OCI-LY1 (cell line): ENCODE measurements at regions not wholly inside any gene's neighbourhood (a gene's known extent, or its start where the extent isn't known, plus 50 kb on each side); places are given as distances from the start of the nearest gene placed in this dataset.

Experiments used
- H2AFZ ChIP-seq: fragments of 200-600 bp; sonication (generic), shearing (Covaris generic); 2 replicates; pipeline ENCODE4 v1.6.0; 2014; ENCODE audit warnings: antibody characterized with exemption, mild to moderate bottlenecking, low read length
- H3F3A ChIP-seq: fragments of 200-600 bp; sonication (generic), shearing (Covaris generic); 2 replicates; pipeline ENCODE4 v1.6.0; 2014; ENCODE audit warnings: mild to moderate bottlenecking, antibody characterized with exemption, low read length, moderate library complexity; ENCODE audit not compliant: insufficient read depth
- H3K27ac ChIP-seq: fragments of 200-600 bp; sonication (generic); 2 replicates; pipeline ENCODE4 v1.5.1; 2014; ENCODE audit warnings: low read length, mixed run types, mild to moderate bottlenecking, low read depth; ENCODE audit not compliant: poor library complexity, severe bottlenecking
- H3K27me3 ChIP-seq: fragments of 200-600 bp; sonication (generic); 2 replicates; pipeline ENCODE4 v1.6.0; 2014; ENCODE audit warnings: antibody characterized with exemption, mild to moderate bottlenecking, low read length, moderate library complexity; ENCODE audit not compliant: insufficient read depth
- H3K36me3 ChIP-seq: fragments of 200-600 bp; sonication (generic); 2 replicates; pipeline ENCODE4 v1.6.1; 2014; ENCODE audit warnings: mild to moderate bottlenecking, antibody characterized with exemption, low read length, moderate library complexity, mixed read lengths; ENCODE audit not compliant: insufficient read depth
- H3K4me1 ChIP-seq: fragments of 200-600 bp; sonication (generic); 2 replicates; pipeline ENCODE4 v1.5.1; 2014; ENCODE audit warnings: mild to moderate bottlenecking, low read length, moderate library complexity; ENCODE audit not compliant: insufficient read depth, severe bottlenecking
- H3K4me2 ChIP-seq: fragments of 200-600 bp; sonication (generic), shearing (Covaris generic); 2 replicates; pipeline ENCODE4 v1.6.1; 2014; ENCODE audit warnings: low read length
- H3K4me3 ChIP-seq: fragments of 200-600 bp; sonication (generic); 2 replicates; pipeline ENCODE4 v1.5.1; 2014; ENCODE audit warnings: low read length, low read depth, mild to moderate bottlenecking, mixed read lengths; ENCODE audit not compliant: poor library complexity, severe bottlenecking
- H3K79me2 ChIP-seq: fragments of 200-600 bp; shearing (Covaris generic); 2 replicates; pipeline ENCODE4 v1.6.1; 2016; ENCODE audit warnings: mixed run types, low read length, mixed read lengths; ENCODE audit not compliant: insufficient read depth
- H3K9ac ChIP-seq: fragments of 200-600 bp; sonication (generic), shearing (Covaris generic); 2 replicates; pipeline ENCODE4 v1.6.1; 2014; ENCODE audit warnings: mild to moderate bottlenecking, low read length, mixed read lengths
- H3K9me2 ChIP-seq: fragments of 200-600 bp; sonication (generic), shearing (Covaris generic); 2 replicates; pipeline ENCODE4 v1.6.1; 2014; ENCODE audit warnings: low read depth, mild to moderate bottlenecking, low read length, mixed read lengths
- H3K9me3 ChIP-seq: fragments of 200-600 bp; shearing (Covaris generic); 2 replicates; pipeline ENCODE4 v1.6.1; 2014; ENCODE audit warnings: low read length, mixed read lengths
- H4K20me1 ChIP-seq: fragments of 200-600 bp; sonication (generic), shearing (Covaris generic); 2 replicates; pipeline ENCODE4 v1.6.0; 2016; ENCODE audit warnings: mild to moderate bottlenecking, low read length; ENCODE audit not compliant: insufficient read depth
- EZH2 ChIP-seq: fragments of 200-600 bp; sonication (generic), shearing (Covaris generic); IDR thresholded peaks from 2 replicates; pipeline ENCODE4 v1.8.0; 2017; ENCODE audit warnings: borderline replicate concordance, mixed run types, mild to moderate bottlenecking, antibody characterized with exemption, low read length, moderate library complexity, mixed read lengths
- TF ChIP-seq, protein P1 (sequence below): fragments of 200-600 bp; sonication (generic), shearing (Covaris generic); IDR thresholded peaks from 2 replicates; pipeline ENCODE4 v1.5.1; 2017; ENCODE audit warnings: mild to moderate bottlenecking, antibody characterized with exemption, low read length, moderate library complexity, mixed read lengths

DNA sequence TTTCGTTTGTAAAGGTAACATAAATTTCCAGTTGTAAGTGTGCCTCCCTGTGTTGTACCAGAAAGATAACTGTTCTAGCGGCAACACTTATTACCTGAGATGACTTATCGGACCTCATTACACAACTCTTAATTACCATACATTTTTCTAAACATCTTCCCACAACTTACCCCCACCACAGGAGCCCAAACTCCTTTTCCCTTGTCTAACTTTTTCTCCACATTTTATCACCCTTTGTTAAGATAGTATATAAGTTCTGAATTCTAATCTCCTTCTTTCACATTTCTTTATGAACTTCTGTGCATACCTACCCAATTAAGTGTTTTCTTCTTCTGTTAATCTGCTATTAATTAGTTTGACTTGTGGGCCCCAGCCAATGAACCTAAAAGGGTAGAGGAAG lies 143.7 kb upstream of the CAMK1G start:
- no peaks in the 10 kb centered on the region for H3K9me2 ChIP-seq
- no peaks in the 10 kb centered on the region for H3F3A ChIP-seq
- no peaks in the 10 kb centered on the region for H3K79me2 ChIP-seq
- no peak overlapping the region for H2AFZ ChIP-seq
- no peak overlapping the region for H3K4me3 ChIP-seq
- no peaks in the 10 kb centered on the region for H3K27me3 ChIP-seq
- no peaks in the 10 kb centered on the region for H3K9me3 ChIP-seq
- no peak overlapping the region for H3K9ac ChIP-seq
- no peak for TF ChIP-seq EZH2
- TF ChIP-seq, protein P1, sequence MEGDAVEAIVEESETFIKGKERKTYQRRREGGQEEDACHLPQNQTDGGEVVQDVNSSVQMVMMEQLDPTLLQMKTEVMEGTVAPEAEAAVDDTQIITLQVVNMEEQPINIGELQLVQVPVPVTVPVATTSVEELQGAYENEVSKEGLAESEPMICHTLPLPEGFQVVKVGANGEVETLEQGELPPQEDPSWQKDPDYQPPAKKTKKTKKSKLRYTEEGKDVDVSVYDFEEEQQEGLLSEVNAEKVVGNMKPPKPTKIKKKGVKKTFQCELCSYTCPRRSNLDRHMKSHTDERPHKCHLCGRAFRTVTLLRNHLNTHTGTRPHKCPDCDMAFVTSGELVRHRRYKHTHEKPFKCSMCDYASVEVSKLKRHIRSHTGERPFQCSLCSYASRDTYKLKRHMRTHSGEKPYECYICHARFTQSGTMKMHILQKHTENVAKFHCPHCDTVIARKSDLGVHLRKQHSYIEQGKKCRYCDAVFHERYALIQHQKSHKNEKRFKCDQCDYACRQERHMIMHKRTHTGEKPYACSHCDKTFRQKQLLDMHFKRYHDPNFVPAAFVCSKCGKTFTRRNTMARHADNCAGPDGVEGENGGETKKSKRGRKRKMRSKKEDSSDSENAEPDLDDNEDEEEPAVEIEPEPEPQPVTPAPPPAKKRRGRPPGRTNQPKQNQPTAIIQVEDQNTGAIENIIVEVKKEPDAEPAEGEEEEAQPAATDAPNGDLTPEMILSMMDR = no peak
- H4K20me1 ChIP-seq = no peaks in the 10 kb centered on the region
- H3K27ac ChIP-seq = no peak overlapping the region
- no peaks in the 10 kb centered on the region for H3K4me1 ChIP-seq
- no peaks in the 10 kb centered on the region for H3K36me3 ChIP-seq
- no peak overlapping the region for H3K4me2 ChIP-seq

DNA sequence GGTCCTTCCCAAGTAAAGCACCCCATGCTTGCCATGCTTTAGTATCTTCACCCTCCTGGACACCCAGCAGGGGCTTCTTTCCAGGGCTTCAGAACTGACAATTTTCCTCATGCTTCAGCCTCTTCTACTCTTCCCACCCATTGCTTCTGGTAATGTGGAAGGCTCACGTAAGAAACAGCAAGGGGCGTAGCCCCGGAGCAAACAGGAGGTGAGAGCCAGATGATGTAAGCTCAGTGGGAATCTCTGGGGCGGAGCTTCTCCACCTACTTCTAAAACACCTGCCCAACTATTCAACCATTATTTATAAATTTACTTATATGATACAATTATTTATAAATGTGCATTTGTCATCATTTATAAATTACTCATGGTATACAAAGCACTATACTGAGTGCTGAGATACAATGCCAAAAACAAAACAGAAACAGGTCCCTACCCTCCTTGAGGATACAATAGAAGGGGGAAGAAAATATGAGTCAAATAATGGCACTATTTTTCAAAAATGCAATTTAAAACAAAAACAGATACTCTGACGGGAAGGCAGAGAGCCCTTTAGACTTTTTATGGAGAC lies 140.1 kb upstream of the CAMK1G start:
- Histone ChIP-seq H3K9ac (no peak overlapping the region), H3K4me2 (no peak overlapping the region), H3K4me3 (no peak overlapping the region), H4K20me1 (no peaks in the 10 kb centered on the region), H2AFZ (no peak overlapping the region), H3K36me3 (no peaks in the 10 kb centered on the region), H3K9me3 (no peaks in the 10 kb centered on the region), H3K79me2 (no peaks in the 10 kb centered on the region), H3K4me1 (no peaks in the 10 kb centered on the region), H3K27ac (no peak overlapping the region), H3F3A (no peaks in the 10 kb centered on the region), H3K27me3 (no peaks in the 10 kb centered on the region), H3K9me2 (no peaks in the 10 kb centered on the region)
- TF ChIP-seq, protein P1 = no peak
- TF ChIP-seq EZH2 = no peak

DNA sequence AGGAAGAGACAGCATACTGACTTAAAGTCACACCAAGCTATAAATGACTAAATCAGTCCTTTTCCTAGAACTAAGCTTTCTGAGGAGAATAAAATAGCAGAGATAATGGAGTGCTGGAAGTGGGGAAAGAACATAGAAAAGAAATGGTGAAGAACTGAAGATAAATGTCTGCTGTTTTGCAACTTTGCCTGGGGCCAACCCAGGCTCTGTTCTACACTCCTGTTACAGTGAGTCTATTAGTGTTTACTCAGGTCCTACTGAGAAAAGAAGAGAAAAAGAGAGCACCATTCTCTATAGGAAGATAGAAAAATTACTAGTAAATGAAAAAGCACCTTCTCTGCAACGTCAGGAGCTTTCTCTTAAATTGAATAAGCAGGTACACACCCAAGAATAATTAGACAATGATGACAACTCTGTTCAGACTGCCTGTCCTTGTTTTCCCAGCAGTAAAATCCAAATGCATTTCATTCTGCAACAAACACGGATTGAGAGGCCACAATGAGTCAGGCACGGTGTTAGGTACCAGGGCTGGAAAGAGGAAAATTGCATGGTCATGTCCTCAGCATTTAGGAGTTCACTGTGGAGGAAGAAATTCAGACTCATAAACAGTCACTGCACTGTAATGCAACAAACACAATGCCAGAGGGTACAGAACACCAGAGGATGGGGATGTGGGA lies 139.4 kb upstream of the CAMK1G start:
- H3K4me2 ChIP-seq = no peak overlapping the region
- H2AFZ ChIP-seq = no peak overlapping the region
- H3K79me2 ChIP-seq = no peaks in the 10 kb centered on the region
- H3K4me3 ChIP-seq = no peak overlapping the region
- H4K20me1 ChIP-seq = no peaks in the 10 kb centered on the region
- H3K36me3 ChIP-seq = no peaks in the 10 kb centered on the region
- TF ChIP-seq EZH2 = no peak
- TF ChIP-seq, protein P1 = no peak
- no peaks in the 10 kb centered on the region for H3K27me3 ChIP-seq
- H3K4me1 ChIP-seq = no peaks in the 10 kb centered on the region
- H3K27ac ChIP-seq = no peak overlapping the region
- H3K9me3 ChIP-seq = no peaks in the 10 kb centered on the region
- no peak overlapping the region for H3K9ac ChIP-seq
- no peaks in the 10 kb centered on the region for H3K9me2 ChIP-seq
- H3F3A ChIP-seq = no peaks in the 10 kb centered on the region
